Left lobe of liver (tissue), 2 donors: ENCODE measurements at regions not wholly inside any gene's neighbourhood (a gene's known extent, or its start where the extent isn't known, plus 50 kb on each side); places are given as distances from the start of the nearest gene placed in this dataset.

Experiments used
- ATAC-seq: fragments of 200-7000 bp; cut with Tn5 transposase; one replicate; pipeline ENCODE4 v1.9.1; 2020; ENCODE audit warnings: mild to moderate bottlenecking, moderate library complexity
- DNase-seq: peaks from one replicate; pipeline ENCODE4 v3.0.0-alpha.2; 2020; ENCODE audit warnings: low spot score
- donor health status: DM: no; HTN: no; CAD: no; lungs with moderate emphysema.
- donor health status: DM: no; HTN: yes; CAD: no.

DNA sequence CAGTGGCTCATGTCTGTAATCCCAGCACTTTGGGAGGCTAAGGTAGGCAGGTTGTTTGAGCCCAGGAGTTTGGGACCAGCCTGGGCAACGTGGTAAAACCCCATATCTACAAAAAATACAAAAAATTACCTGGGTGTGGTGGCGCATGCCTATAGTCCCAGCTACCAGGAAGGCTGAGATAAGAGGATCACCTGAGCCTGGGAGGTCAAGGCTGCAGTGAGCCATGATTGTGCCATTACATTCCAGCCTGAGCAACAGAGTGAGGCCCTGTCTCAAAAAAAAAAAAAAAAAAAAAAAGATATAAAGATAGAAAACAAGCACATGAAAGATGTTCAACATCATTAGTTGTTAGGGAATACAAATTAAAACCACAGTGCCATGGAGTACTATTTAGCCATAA is 65.3 kb upstream of the UGP2 start:
- DNase-seq, result no peak
- ATAC-seq, result no peak

DNA sequence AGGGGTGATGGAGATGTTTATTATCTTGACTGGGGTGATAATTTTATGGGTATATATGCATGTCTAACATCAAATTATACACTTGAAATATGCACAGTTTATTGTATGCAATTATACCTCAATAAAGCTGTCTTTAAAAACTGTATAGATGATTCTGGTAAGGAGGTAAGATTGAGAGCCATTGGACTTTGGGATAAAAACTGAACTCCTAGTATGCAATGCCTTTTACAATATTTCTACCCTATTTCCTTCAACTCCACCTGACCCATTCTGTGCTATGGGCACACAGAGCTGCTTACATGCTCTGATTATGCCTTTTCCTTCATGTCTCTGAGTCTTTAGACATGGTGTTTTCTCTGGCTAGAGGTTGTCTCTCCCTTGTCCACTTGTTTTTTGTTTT is 63.9 kb upstream of the UGP2 start:
- ATAC-seq, result no peak
- no peak for DNase-seq

DNA sequence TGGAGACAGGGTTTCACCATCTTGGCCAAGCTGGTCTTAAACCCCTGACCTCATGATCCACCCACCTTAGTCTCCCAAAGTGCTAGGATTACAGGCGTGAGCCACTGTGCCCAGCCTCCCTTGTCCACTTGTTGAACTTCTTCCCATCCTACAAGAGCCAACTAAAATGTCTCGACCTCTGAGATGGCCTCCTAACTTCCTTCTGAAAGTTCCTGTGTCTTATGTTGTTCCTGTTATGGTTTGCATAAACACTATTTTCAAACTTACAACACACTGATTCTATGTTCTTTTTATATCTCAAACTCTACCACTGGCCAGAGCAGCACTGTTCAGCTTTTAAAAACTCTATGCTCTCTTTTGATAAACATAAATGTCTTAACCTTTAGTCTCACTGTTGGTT is 63.3 kb upstream of the UGP2 start:
- ATAC-seq, result no peak
- DNase-seq, result no peak

DNA sequence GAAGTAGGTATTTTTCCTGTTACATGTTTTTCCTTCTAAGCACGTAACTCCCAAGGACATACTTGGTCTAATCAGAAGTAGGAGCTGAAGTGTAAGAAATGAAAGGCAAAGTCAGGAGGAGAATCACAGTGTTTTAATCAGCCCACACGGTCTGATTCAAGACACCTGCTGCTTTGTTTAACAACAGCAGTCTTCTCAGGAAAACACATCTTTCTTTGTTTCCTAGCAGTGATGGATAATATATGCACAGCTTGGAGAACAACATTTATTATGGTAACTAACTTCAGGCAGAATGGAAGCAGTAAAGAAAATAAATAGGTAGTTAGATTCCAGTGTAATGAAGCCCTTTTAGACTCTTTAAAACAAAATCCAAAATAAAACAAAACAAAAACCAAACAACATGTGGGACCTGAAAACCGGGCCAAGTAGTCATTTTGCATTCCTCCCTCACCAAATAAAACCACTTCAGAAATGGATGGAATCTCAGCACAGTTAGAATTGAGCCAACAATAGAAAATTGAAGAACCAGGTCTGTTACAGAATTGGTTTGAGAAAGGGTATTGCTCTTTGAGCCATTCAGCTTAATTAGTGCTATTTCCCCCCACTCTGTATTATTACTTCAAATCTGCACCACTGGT is 61.1 kb upstream of the UGP2 start:
- DNase-seq, result no peak
- ATAC-seq, result no peak

DNA sequence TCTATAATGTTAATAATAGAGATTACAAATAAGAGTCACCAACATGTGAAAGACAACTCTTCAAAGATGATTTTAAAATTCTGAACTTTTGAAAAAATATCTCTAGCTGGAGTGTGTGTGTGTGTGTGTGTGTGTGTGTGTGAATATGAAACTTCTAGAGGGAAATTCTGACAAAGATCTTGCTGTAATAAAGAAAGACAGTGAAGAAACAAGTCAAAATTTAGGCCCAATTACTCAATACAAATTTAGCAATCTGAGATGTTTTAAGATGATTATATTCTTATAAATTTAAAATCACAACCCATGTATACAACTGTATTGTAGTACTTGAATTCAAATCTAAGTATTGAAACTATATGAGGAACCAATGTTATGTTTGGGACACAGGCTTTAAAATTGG is 57.2 kb upstream of the UGP2 start:
- ATAC-seq (no peak), DNase-seq (no peak)

DNA sequence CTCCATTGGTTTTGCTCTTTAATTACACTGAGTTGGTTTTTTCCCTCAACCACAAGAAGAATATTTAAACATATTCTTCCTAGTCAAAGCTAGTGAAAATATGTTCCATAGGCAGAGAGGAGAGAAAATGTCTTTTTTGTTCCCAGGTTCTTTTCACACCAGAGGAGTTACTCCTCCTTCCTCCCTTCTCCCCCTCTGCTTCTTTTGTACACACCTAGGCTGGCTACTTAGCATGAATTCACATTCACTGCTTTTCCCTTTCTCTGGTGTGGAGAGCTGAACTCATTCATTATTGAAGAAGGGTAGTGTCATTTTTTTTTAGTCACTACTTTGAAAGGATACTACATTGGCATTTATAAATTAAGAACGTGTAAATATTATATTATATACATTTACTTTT is 56.6 kb upstream of the UGP2 start:
- ATAC-seq, result no peak

DNA sequence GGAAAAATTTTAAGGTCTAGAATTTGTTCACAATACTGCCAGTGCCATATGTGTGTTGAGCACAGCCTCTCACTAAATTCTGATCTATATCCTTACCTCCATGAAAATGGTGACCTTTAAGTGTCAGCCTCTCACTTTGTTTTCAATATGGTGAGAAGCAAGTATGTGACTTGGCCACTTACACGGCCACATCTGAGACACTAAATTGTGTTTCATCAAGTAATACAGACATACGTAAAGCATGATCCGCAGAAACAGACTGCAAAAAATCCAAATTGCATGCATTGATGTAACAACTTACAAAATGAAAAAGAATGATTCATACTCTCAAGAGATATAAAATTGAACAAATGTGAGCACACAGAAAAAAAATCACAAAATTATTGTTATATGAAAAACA is 55.2 kb upstream of the UGP2 start:
- DNase-seq (no peak), ATAC-seq (no peak)

More for the DNA sequence above, 56.6 kb upstream of the UGP2 start:
- no peak for DNase-seq

DNA sequence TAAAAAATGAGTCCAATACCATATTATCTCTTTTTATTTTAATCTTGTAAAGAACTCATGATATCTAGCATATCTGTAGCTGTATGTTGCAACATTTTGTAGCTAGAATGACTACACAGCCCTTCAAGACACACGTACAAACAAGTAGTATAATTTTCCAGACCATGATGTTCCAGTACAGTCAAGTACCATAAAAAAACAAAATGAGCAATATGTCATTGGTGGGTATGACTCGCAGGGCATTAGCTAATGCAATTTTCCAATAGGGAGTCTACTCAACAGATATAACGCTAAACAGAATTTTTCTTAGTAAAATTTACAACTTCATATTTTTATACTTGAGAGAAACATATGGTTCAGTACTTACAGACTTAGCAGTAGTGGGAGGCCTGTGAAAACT is 53.6 kb upstream of the UGP2 start:
- ATAC-seq, result no peak
- no peak for DNase-seq

DNA sequence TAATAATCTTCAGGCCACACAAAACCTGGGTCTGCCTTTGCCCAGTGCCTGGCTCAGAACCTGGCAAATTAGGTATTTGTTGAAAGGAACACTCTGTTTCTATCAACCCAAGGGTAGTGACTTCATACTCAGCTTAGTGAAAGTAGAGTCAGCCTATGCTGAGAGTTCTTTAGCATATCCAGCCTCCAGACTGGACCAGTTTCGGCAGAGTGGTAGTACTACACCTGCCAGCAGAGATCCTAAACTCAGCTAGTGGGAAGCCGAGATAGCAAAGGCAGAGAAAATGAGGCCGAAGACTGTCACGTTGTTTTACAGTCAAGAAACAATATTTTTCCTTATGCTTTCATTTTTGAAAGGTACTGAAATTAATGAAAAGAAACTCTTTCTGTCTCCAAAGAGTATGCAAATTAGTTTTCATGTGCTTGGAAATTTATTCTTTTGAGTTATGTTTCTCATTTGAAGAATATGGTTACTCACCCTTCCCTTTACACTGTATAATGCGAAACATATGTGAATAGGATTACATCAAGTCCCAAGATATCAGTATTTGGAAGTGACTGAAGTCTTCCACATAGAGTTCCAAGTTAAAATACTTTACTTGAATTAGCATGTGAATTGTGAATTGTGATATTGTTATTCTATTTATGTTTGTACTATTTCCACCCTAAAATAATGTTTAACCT is 52.2 kb upstream of the UGP2 start:
- no peak for DNase-seq
- no peak for ATAC-seq

DNA sequence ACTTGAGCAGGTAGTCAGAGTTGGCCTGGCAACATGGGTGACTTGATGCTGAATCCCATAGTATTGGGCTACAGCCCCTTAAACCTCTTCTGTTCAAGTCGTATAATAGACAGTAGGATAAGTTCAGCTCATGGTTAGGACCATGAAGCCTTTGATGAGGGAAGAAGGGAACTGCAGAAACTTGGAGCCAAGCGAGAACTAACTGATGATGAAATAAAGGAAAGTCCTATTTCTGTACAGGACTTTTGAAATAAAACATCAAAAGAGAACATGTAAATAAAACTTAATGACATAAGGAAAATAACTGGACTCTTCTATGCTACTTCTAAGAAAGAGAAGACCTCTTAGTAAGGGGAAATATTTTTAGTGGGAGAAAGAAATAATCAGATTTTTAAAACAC is 51.2 kb upstream of the UGP2 start:
- ATAC-seq, result peak; percentile 29
- DNase-seq, result no peak

DNA sequence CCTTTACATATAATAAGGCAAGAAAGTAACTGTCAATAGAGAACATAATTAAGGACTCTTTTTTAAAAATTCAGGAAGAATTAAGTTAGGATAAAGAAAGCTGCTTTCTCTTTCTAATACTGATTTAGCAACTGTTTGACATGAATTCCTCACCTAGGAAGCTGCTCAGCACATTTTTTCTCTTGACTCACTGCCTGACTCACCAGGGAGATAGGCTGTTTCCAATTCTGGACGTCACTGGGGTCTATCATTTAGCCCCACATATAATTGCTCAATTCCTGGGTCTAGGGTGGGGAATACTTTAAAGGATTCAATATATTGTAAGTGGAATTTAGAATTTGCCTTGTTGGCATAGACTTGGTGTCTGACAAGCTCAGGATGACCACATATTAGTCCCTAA is 50.8 kb upstream of the UGP2 start:
- no peak for DNase-seq

DNA sequence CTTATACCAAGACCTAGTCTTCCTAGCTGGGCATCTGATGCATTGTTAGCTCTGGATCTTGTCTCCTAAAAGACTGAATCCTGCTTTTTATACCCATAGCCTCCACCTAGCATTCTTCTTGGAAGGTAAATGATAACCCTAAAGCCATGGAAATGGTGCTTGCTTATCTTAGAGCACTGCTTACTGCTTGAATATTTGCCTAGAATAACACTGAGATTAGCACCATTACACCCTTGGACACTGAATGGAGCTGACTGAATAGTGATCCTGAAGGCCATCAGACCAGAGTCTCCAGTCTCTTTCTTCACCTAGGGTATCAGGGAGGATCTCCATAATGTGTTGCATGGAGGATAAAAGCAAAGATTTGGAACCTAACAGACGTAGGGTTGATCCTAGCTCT is 50.3 kb upstream of the UGP2 start:
- ATAC-seq, result no peak
- DNase-seq, result no peak

More for the DNA sequence above, 50.8 kb upstream of the UGP2 start:
- ATAC-seq, result peak; percentile 70
